HG03575 (cell line): ENCODE measurements at regions not wholly inside any gene's neighbourhood (a gene's known extent, or its start where the extent isn't known, plus 50 kb on each side); places are given as distances from the start of the nearest gene placed in this dataset.

ENCODE experiments used
- ATAC-seq: cut with Tn5 transposase; IDR thresholded peaks from one replicate; pipeline ENCODE4 v1.9.1; 2021; ENCODE audit not compliant: unreplicated experiment, insufficient number of reproducible peaks, low FRiP score; ENCODE audit errors: extremely low read depth

DNA sequence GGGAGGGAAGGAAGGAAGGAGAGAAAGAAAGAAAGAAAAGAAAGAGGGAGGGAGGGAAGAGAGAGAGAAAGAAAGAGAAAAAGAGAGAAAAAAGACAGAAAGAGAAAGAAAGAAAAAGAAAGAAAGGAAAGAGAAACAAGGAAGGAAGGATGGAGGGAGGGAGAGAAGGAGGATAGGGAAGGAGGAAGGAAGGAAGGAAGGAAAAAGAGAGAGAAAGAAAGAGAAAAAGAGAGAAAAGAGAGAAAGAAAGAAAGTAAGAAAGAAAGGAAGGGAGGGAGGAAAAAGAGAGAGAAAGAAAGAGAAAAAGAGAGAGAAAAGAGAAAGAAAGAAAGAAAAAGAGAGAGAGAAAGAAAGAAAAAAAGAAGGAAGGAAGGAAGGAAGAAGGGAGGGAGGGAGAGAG, 105.8 kb upstream of the RBPJ start:
- ATAC-seq: no peak

- ATAC-seq: no peak
These were observed 105.1 kb upstream of the RBPJ start for GRCh38 chr4:26215725-26216124.

DNA sequence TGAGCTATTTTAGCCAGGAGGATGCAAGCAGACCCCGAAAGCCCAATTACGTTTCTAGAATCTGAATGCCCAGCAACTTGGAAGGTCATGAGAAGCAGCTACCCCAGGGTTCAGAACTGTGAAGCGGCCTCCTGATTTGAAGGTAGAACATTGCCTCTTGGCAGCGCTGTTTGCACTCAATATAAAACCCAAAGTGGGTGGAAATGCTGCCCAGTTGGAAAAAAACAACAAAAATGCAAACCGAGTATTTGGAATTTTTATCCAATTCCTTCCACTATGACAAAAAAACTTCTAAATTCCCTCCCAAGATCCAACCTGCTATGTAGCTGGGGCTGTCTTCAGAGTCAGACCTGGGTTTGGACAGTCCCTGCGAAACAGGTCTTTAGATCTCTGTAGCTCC, 103.3 kb upstream of the RBPJ start:
- no peak for ATAC-seq

DNA sequence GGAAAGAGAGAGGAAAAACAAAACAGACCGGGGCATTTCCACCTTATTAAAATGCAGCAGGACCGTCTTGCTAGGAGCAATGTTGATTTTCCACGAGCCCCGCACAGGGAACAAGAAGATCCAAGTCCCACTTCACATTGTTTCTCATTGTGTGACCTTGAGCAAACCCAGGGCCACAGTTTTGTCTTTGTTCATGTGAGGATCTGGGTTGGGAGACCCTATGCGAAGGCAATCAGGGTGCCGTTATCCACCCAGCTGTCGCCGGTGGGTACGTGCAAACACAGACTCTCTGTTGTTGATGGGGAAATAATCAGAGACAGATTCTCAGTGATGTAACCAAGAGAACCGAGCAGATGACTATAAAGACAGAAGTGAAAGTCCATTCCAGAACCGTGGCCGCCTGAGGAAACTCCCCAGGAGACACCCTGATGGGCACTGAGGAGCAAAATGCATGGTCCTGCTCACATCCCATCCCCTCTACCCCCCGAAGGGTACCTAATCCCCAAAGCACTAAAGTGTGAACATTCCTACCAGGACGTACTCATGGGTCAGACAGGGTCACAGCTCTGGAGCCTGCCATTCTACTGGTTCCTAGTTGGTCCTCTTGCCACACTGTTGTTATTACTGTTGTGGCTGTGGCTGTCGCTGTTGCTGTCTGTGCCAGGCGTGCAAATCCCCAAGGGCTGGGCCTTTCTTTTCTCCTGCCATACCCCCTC, 102.7 kb upstream of the RBPJ start:
- ATAC-seq: peak; percentile 46

DNA sequence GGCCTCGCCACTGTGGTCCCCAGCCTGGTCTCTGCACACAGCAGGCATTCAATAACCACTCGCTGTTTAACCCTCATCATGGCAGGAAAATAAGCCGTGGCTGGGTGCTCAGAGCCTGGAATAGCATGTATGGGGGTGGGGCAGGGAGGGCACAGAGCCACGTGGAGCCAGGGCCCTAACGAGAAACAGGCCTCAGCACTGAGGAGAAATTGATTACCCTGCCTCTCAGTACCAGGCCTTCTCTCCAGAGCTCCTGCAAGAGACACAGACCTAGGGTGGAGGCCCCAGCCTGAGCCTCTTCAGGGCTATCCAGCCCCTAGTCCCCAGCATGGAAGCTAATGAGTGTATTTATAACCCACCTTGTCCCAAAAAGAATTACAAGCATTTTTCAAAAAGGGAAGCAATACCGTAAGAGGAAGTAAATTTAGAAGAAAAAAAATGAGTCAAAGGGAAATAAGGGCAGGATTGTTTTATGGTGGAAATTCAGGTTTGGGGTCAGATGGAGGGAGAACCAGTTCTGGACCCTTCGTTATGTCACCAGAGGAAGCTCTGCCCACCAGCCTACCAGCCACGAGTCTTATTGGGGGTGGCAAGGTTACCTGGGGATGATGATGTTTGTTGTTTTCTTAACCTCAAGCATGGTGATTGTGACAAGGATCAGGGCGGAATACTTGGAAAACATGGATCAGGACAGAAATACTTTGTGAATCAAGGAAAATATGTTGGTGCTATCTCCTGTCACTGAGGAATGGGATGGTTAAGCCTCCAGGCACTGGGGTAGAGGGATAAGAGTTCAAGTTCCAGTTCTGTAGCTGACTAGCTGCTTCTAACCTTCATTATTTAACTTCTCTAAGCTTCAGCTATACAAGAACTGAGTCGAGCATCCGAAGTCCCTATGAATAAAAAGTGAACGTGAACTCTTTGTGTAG, 101.9 kb upstream of the RBPJ start:
- ATAC-seq: no peak

- ATAC-seq: no peak
These were observed 100.1 kb upstream of the RBPJ start for GRCh38 chr4:26220696-26221095.

- no peak for ATAC-seq
These were observed 97.7 kb upstream of the RBPJ start for GRCh38 chr4:26223155-26223554.

DNA sequence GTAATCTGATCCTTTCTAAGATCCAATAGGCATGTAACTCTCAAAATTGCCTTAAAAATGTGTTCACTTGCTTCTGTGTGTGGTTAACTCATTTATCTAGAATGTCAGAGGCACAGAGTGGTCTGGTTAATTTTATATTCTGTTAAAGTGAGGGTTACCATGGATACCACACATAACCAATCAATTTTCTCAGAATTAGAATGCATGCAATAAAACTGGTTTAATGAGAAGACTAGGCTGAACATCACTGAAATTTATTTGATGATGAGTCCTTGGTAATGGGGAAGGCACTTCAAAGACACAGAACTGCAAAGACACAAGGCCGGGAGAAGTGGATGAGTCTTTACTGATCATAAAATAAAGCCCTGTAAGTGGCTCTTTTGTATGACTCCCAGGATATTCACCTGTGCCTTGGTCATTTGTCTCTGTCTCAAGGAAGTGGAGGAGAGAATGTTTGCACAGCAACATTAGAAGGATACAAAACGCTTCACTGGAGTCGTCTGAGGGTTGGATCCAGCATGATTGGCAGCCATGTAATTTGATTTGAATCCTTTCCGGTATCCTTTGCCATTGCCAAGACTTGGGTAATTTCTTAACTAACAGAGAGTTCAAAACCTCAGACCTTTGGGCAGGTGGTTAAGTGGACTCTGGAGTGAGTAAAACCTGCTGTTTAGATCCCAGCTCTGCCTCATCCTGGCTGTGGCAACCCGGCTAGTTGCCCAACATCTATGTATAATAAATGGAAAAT, 94.0 kb upstream of the RBPJ start:
- no peak for ATAC-seq

DNA sequence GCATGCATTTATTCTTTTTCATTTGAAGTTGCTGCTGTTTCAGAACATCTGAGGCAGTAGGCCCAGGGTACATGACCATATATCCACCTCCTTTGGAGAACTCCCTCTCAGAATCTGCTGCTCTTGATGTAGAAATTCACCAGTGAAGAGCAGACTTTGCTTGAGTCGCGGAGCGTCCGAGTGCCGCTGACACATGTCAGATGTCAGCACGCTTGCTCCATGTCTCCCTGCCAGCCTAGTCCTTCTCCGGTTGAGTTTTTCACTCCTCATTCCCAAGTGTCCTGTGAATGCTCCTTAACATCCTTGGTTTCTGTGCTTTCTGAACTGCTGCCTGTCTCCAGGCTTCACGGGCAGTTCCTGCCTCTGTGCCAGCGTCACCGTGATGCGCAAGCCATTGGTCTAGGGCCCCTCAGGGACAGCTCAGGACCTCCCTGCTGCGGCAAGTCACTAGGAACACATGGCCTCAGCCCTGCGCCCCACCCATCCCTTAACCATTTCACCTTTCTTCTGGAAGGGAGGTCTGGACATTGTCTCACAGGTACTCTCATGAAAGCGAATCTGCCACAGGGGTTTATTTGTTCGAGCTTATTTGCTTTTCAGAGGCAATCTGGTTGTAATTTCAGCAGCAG, 93.1 kb upstream of the RBPJ start:
- ATAC-seq: no peak

DNA sequence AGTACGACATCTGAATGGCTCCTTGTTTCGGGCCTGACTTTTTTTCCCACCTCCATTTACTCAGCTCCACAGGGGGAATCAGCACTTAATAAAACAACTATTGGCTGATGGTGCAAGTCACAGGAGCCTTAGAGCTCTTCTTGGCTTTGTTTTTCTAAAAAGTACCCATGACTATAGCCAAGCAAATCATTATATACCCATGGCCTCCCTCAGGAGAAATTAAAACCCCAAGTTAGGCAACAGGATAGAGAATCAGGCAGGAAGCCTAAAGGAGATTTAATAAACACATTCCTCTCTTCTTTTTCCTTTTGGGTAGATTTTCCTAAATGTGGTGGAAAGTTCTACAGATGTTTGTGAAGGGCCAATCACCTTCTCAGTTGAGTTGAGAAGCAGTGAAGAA, 91.9 kb upstream of the RBPJ start:
- no peak for ATAC-seq

DNA sequence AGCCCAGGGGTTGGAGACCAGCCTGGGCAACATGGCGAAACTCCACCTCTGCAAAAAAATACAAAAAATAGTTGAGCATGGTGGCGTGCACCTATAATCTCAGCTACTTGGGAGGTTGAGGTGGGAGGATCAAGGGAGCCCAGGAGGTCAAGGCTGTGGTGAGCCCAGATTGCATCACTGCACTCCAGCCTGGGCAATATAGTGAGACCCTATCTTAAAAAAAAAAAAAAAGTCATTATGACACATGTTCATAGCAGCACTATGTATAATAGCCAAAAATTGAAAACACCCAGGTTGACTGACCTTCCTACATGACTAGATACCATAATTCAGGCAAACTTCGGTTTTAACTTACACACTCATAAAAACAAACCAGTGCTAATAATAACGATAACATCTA, 90.8 kb upstream of the RBPJ start:
- ATAC-seq: no peak

DNA sequence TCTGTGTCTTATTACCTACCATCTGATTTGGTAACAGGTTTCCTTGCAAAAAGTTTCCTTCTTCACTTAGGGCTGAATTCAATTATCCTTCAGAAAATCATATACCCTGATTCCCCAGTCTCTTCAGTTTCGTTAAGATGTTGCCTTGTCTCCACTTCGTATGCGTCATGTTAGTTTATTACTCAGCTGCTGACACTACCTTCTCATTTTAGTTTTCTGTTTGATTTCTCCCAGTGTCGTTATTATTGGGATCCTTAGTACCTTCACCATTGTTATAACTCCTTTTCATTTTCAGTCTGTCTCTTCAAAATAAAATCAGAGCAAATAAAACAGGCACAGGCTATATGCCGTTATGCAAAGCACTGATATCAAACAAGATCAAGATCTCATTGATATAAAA, 87.5 kb upstream of the RBPJ start:
- ATAC-seq: no peak

DNA sequence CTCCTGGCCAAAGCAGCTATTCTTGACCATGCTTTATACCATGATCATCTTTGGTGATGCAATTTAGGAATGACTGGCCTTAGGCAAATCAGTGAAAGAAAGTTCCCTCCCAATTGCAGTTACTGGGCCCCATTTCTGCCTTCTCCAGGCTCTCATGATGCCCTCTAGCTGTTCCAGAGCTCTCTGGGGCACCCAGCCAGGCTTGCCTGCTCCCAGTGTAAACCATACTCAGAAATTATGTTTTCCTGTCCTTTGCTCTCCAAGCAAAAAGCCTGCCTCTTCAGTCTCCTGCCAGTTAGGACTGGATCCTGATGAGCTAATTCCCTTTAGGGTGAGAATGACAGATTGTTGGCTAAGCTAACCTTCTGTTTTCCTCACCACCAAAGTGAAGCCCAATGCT, 85.3 kb upstream of the RBPJ start:
- ATAC-seq: no peak

- no peak for ATAC-seq
These were observed 82.9 kb upstream of the RBPJ start for GRCh38 chr4:26237916-26238315.

DNA sequence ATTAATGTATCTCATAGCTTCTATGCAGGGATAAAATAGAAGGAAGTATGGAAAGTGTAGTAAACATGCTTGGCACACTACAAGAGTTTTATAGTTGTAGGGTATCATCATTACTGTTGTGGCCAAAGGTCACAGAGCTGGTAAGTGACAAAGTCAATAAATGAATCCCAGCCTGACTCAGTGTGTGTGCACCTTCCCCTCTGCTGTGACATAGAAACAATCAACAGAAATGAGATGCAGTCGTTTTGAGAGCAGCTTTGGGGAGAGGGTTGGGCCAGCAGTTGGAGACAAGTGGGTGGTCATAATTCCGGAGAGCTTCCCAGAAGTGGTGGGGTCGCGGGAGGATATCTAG, 82.4 kb upstream of the RBPJ start:
- ATAC-seq: no peak

DNA sequence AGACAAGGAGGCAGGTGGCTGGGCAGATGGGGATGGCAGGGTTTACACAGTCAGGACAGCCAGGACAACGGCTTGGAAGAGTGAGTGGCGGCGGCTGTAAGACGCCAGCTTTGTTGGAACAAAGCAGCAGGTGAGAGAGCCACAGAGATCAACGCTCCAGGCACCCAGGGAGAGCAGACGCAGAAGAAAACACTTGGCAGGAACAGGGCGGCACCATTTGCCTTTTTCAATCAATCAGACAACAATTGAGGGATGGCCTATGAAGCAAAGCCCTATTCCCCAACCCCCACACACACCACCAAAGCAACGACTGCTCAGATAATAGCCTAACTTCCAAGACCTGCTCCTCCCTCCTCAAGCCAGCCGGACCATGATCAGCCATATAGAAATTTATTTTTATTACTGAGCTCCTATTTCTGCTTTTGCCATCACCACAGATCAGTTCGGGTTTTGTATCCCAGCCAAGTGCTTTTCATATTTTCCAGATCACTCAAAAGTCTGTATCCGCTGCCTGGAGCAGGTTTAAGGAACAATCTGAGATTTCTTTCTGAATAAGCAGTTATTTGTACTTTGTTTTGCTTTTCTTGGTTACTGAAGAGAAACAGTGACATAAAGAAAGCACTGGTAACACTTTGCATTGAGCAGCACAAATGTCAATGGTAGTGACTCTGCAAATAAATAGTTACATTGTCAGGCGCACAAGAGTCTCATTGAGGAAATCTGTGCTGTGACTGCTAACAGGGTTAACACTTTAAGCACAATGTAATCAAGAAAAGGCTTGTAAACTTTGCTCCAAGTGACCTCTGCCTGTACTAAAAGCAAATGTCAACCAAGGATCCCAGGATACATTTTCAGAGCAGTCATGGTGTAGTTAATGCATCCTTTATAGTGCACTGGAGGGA, 81.8 kb upstream of the RBPJ start:
- no peak for ATAC-seq

DNA sequence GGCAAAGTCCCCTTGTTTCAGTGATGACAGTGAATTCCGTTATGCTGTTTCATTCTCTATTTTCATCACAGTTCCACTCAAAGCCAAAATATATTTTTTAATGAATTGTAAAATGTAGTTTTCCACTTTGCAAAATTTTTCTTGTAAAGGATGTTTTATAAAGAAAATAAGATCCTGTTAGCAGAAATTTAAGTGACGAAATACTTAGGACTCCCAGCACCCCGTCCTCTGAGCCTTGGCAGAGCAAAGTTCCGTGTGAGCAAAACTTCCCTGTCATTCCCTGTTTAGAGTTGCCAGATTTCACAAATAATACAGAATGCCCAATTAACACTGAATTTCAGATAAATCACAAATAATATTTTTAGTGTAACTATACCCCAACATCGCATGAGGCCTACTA, 81.0 kb upstream of the RBPJ start:
- no peak for ATAC-seq

DNA sequence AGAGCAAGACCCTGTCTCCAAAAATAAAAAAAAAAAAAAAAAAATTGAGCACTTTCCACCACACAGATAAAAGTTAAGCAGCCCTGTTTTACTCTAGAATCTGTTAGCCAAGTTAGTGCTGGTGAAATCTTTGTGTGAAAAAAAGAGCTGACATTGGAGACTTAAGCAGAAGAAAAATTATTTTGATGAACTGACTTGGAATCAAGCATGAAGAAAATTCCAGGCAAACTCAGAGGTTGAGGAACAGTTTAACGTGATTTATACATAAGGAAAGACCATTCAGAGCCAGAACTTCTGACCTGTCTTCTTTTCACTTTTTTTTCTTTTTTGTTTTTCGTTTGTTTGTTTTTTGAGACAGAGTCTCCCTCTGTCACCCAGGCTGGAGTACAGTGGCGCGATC, 79.6 kb upstream of the RBPJ start:
- ATAC-seq: no peak

DNA sequence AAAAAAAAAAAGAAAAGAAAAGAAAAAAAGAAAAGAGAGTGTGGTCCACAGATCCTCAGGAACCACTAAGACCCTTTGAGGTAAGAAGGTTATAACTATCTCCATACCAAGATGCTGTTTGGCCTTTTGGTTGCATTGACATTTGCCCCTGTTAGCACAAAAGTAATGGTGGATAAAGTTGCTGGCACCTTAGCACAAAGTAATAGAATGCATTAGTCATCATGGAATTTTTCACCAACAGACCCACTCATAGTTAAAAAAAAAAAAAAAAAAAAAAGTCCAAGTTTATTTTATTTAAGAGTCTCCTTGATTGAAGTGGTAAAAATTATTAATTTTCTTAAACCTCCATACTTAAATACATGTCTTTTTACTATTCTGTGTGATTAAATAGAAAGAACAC, 78.4 kb upstream of the RBPJ start:
- ATAC-seq: no peak
